Activated naive CD8-positive, alpha-beta T cell treated with anti-CD3 and anti-CD28 coated beads, Interleukin-2, amount 50 U/mL, for 24 hours (primary cell): ENCODE measurements at regions not wholly inside any gene's neighbourhood (a gene's known extent, or its start where the extent isn't known, plus 50 kb on each side); places are given as distances from the start of the nearest gene placed in this dataset.

Experiments
- ATAC-seq: fragments of 150-1000 bp; cut with Tn5 transposase; one replicate; pipeline ENCODE4 v1.10.0; 2021
- DNase-seq: peaks from one replicate; pipeline ENCODE4 v3.0.0; 2021
- H3K27ac Mint-ChIP-seq: one replicate; pipeline ENCODE4 v1.8.0; 2021; ENCODE audit warnings: mild to moderate bottlenecking, mixed read lengths
- H3K27me3 Mint-ChIP-seq: one replicate; pipeline ENCODE4 v1.8.0; 2021; ENCODE audit warnings: mixed read lengths
- H3K36me3 Mint-ChIP-seq: one replicate; pipeline ENCODE4 v1.8.0; 2021; ENCODE audit warnings: low read depth, mixed read lengths
- H3K4me1 Mint-ChIP-seq: one replicate; pipeline ENCODE4 v1.8.0; 2021; ENCODE audit warnings: mixed read lengths
- H3K4me3 Mint-ChIP-seq: one replicate; pipeline ENCODE4 v1.8.0; 2021; ENCODE audit warnings: mild to moderate bottlenecking, moderate library complexity, mixed read lengths
- H3K9me3 Mint-ChIP-seq: one replicate; pipeline ENCODE4 v1.8.0; 2021; ENCODE audit warnings: mixed read lengths

DNA sequence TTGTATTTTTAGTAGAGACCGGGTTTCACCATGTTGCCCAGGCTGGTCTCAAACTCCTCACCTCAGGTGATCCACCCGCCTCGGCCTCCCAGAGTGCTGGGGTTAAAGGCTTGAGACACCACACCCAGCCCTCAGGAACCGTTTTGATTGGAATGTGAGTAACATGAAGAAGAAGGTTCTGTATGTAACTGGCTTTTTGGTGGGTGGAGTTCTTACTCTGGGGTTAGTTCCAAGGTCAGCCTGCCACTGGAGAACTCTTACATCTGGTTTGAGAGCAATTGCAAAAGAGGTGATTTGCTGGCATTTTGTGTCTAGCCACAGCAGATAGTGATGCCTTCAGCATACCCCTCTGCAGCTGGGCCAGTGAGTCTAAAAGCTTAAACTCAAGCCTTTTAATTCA lies 457.8 kb upstream of the VSTM2A start:
- peaks cover 15% of the 10 kb centered on the region for H3K9me3 Mint-ChIP-seq
- H3K27me3 Mint-ChIP-seq, result no peaks in the 10 kb centered on the region
- no peak overlapping the region for H3K27ac Mint-ChIP-seq
- H3K36me3 Mint-ChIP-seq, result no peaks in the 10 kb centered on the region
- ATAC-seq (no peak), DNase-seq (no peak)
- H3K4me1 Mint-ChIP-seq, result no peaks in the 10 kb centered on the region
- no peak overlapping the region for H3K4me3 Mint-ChIP-seq

GRCh38 chr7:54090652-54091213 lies 451.4 kb upstream of the VSTM2A start:
- no peak for DNase-seq
- Mint-ChIP-seq H3K9me3 (peaks cover 8% of the 10 kb centered on the region), H3K27ac (no peak overlapping the region), H3K4me3 (no peak overlapping the region), H3K4me1 (no peaks in the 10 kb centered on the region), H3K27me3 (no peaks in the 10 kb centered on the region), H3K36me3 (no peaks in the 10 kb centered on the region)
- no peak for ATAC-seq

GRCh38 chr7:54091322-54091721 lies 450.9 kb upstream of the VSTM2A start:
- Mint-ChIP-seq H3K27ac (no peak overlapping the region), H3K9me3 (peaks cover 8% of the 10 kb centered on the region), H3K4me3 (no peak overlapping the region), H3K4me1 (no peaks in the 10 kb centered on the region), H3K36me3 (no peaks in the 10 kb centered on the region), H3K27me3 (no peaks in the 10 kb centered on the region)
- ATAC-seq, result no peak
- no peak for DNase-seq

DNA sequence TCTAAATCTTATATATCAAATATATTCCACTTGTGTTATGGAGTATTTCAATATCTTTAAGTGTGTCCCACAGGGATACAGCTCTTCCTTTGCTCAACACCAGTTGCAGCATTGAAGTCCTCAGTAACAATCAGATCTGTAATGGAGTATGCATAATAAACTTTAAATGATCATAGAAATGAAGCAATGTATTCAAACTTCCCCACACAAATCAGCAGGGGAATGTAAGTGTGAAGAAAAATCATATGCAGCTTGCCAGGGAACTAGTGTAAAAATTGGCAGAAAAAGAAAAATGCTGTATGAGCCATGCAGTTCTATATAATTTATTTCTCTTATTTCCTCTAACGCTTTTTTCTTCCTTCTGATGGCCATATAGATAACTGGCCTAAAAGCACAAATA lies 444.3 kb upstream of the VSTM2A start:
- Mint-ChIP-seq H3K9me3 (peaks cover 8% of the 10 kb centered on the region), H3K27me3 (no peaks in the 10 kb centered on the region), H3K4me1 (no peaks in the 10 kb centered on the region), H3K27ac (no peak overlapping the region), H3K36me3 (no peaks in the 10 kb centered on the region), H3K4me3 (no peak overlapping the region)
- DNase-seq, result no peak
- ATAC-seq, result no peak

DNA sequence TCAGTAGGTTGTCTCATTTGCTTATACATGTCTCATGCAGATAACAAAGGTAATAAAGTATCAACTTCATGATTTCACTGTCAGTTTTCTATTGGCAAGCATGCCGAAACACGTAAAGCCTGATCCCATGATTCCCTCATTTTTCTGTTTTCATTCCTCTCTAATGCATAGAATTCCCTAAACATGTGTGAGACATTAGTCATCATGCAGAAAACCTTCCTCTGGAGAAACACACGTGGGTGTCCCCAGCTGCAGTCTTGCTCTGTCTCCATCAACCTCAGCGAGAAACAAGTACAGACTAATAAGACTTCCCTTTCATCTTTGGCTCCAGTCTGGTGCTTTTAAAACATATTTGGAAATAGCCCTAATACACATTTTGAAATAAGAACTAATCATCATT lies 432.7 kb upstream of the VSTM2A start:
- DNase-seq, result no peak
- H3K36me3 Mint-ChIP-seq, result no peaks in the 10 kb centered on the region
- H3K9me3 Mint-ChIP-seq, result peaks cover 27% of the 10 kb centered on the region
- no peak overlapping the region for H3K27ac Mint-ChIP-seq
- no peaks in the 10 kb centered on the region for H3K27me3 Mint-ChIP-seq
- no peak overlapping the region for H3K4me3 Mint-ChIP-seq
- no peaks in the 10 kb centered on the region for H3K4me1 Mint-ChIP-seq
- no peak for ATAC-seq

- no peaks in the 10 kb centered on the region for H3K27me3 Mint-ChIP-seq
- H3K9me3 Mint-ChIP-seq, result peaks cover 33% of the 10 kb centered on the region
- H3K4me1 Mint-ChIP-seq, result no peaks in the 10 kb centered on the region
- H3K27ac Mint-ChIP-seq, result no peak overlapping the region
- no peaks in the 10 kb centered on the region for H3K36me3 Mint-ChIP-seq
- no peak overlapping the region for H3K4me3 Mint-ChIP-seq
- no peak for DNase-seq
- no peak for ATAC-seq
Measured at GRCh38 chr7:54111814-54112511, 430.2 kb upstream of the VSTM2A start.

- Mint-ChIP-seq H3K27ac (no peak overlapping the region), H3K27me3 (no peaks in the 10 kb centered on the region), H3K9me3 (peaks cover 33% of the 10 kb centered on the region), H3K36me3 (no peaks in the 10 kb centered on the region), H3K4me1 (no peaks in the 10 kb centered on the region), H3K4me3 (no peak overlapping the region)
- no peak for ATAC-seq
- DNase-seq, result no peak
Measured at GRCh38 chr7:54112567-54112966, 429.6 kb upstream of the VSTM2A start.

DNA sequence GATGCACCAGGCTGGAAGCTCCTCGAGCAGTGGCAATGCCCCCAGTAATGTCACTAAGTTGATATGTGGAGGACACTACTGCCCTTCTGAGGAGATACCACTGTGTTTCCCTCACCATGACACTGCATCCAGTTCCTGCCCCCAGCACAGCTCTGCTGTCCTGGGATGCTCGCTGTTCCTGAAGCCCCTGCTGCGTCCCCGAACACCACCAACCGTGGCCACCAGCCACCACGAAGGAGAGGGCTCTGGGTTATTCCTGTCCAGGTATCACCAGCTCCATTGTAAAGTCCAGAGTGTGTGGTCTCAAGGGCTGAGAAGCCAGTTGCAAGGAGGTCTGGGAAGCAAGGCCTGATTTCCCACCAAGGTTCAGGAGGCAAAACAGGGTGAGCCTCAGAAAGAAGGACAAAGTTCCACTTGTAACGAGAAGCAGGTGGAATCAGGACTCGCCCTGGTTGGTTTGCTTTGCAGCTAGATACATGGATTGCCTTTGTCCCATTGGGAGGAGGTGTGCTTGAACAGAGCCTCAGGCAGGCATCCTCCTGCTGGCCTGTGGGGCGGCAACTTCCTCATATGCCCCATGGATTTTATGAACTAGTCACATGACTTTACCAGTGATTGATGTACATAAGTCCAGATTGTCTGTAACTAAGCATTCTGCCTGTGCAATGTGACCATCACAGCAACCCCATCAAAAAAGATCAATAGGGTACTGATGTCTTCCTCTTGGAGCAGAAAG lies 427.0 kb upstream of the VSTM2A start:
- no peaks in the 10 kb centered on the region for H3K36me3 Mint-ChIP-seq
- DNase-seq, result no peak
- no peak overlapping the region for H3K4me3 Mint-ChIP-seq

GRCh38 chr7:54116956-54117355 lies 425.2 kb upstream of the VSTM2A start:
- Mint-ChIP-seq H3K4me3 (no peak overlapping the region), H3K27ac (no peak overlapping the region), H3K4me1 (no peaks in the 10 kb centered on the region), H3K36me3 (no peaks in the 10 kb centered on the region), H3K27me3 (no peaks in the 10 kb centered on the region), H3K9me3 (peaks cover 16% of the 10 kb centered on the region)
- ATAC-seq, result no peak
- no peak for DNase-seq

More for the DNA sequence above, 427.0 kb upstream of the VSTM2A start:
- Mint-ChIP-seq H3K27me3 (no peaks in the 10 kb centered on the region), H3K9me3 (peaks cover 24% of the 10 kb centered on the region), H3K4me1 (no peaks in the 10 kb centered on the region), H3K27ac (no peak overlapping the region)
- no peak for ATAC-seq

DNA sequence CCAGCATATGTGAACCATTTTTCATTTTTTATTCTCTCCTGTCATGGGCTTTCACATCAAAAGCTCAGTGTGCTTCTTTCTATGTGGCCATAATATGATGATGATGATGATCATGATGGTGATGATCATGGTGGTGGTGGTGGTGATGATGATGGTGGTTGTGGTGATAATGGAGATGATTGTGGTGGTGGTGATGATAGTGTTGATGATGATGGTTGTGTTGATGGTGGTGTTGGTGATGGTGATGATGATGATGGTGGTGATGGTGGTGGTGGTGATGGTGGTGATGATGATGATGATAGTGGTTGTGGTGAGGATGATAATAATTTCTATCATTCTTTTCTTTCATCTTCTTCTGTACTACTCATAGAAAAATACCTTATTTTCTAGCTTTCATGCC lies 413.1 kb upstream of the VSTM2A start:
- H3K27ac Mint-ChIP-seq, result no peak overlapping the region
- H3K27me3 Mint-ChIP-seq, result no peaks in the 10 kb centered on the region
- ATAC-seq (no peak), DNase-seq (no peak)
- no peaks in the 10 kb centered on the region for H3K4me1 Mint-ChIP-seq
- no peaks in the 10 kb centered on the region for H3K36me3 Mint-ChIP-seq
- no peak overlapping the region for H3K4me3 Mint-ChIP-seq
- peaks cover 28% of the 10 kb centered on the region for H3K9me3 Mint-ChIP-seq

DNA sequence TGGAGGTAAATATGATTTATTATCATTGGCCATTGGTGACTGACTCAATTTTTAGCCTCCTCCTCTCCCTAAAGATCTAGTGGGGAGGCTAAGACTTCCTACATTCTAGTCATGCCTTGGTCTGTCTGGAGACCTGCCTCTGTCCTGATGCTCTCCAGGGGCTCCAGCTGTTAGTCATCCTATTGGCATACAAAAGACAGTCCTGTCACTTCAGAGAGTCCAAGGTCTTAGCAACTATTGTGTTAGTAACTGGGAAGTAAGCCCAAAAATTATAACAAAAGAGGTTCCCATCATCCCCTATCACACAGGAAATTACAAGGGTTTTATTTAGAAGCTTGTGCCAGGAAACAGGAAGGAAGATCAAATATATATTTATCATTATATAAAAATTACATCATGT lies 400.6 kb upstream of the VSTM2A start:
- H3K36me3 Mint-ChIP-seq, result no peaks in the 10 kb centered on the region
- no peak for DNase-seq
- no peaks in the 10 kb centered on the region for H3K27me3 Mint-ChIP-seq
- H3K4me3 Mint-ChIP-seq, result no peak overlapping the region
- no peaks in the 10 kb centered on the region for H3K4me1 Mint-ChIP-seq
- H3K9me3 Mint-ChIP-seq, result peaks cover 24% of the 10 kb centered on the region
- ATAC-seq, result no peak
- no peak overlapping the region for H3K27ac Mint-ChIP-seq

- Mint-ChIP-seq H3K9me3 (peaks cover 28% of the 10 kb centered on the region), H3K27ac (no peak overlapping the region), H3K27me3 (no peaks in the 10 kb centered on the region), H3K4me3 (no peak overlapping the region), H3K4me1 (no peaks in the 10 kb centered on the region), H3K36me3 (no peaks in the 10 kb centered on the region)
- DNase-seq (no peak), ATAC-seq (no peak)
Measured at GRCh38 chr7:54145716-54146115, 396.5 kb upstream of the VSTM2A start.

- DNase-seq, result no peak
- H3K4me3 Mint-ChIP-seq, result no peak overlapping the region
- H3K36me3 Mint-ChIP-seq, result no peaks in the 10 kb centered on the region
- no peaks in the 10 kb centered on the region for H3K27me3 Mint-ChIP-seq
- ATAC-seq, result no peak
- peaks cover 35% of the 10 kb centered on the region for H3K9me3 Mint-ChIP-seq
- no peaks in the 10 kb centered on the region for H3K4me1 Mint-ChIP-seq
- no peak overlapping the region for H3K27ac Mint-ChIP-seq
Measured at GRCh38 chr7:54153462-54153861, 388.7 kb upstream of the VSTM2A start.

GRCh38 chr7:54159088-54159487 lies 383.1 kb upstream of the VSTM2A start:
- peaks cover 27% of the 10 kb centered on the region for H3K9me3 Mint-ChIP-seq
- no peaks in the 10 kb centered on the region for H3K4me1 Mint-ChIP-seq
- ATAC-seq (no peak), DNase-seq (no peak)
- no peaks in the 10 kb centered on the region for H3K27me3 Mint-ChIP-seq
- no peak overlapping the region for H3K27ac Mint-ChIP-seq
- no peaks in the 10 kb centered on the region for H3K36me3 Mint-ChIP-seq
- no peak overlapping the region for H3K4me3 Mint-ChIP-seq

- no peak overlapping the region for H3K4me3 Mint-ChIP-seq
- ATAC-seq (no peak), DNase-seq (no peak)
- H3K27me3 Mint-ChIP-seq, result no peaks in the 10 kb centered on the region
- H3K4me1 Mint-ChIP-seq, result no peaks in the 10 kb centered on the region
- H3K36me3 Mint-ChIP-seq, result no peaks in the 10 kb centered on the region
- no peak overlapping the region for H3K27ac Mint-ChIP-seq
- H3K9me3 Mint-ChIP-seq, result peaks cover 19% of the 10 kb centered on the region
Measured at GRCh38 chr7:54161621-54162020, 380.6 kb upstream of the VSTM2A start.
